Muscle of leg (tissue), 3 donors: ENCODE measurements at regions not wholly inside any gene's neighbourhood (a gene's known extent, or its start where the extent isn't known, plus 50 kb on each side); places are given as distances from the start of the nearest gene placed in this dataset.
"Not testable (repeated sequence)": the region's sequence is repeated elsewhere in the genome, so short reads cannot be mapped to it uniquely, and the experiment has no call there.

Source experiments
- DNase-seq: peaks from one replicate; pipeline ENCODE4 v3.0.0; 2013
- H3K27ac ChIP-seq: one replicate; pipeline ENCODE4 v1.5.1; 2013; ENCODE audit warnings: mild to moderate bottlenecking, low read length, control low read depth
- H3K27me3 ChIP-seq: one replicate; pipeline ENCODE4 v1.6.1; 2013; ENCODE audit warnings: low read length; ENCODE audit not compliant: control insufficient read depth, insufficient read depth
- H3K36me3 ChIP-seq: one replicate; pipeline ENCODE4 v1.6.1; 2013; ENCODE audit warnings: low read length; ENCODE audit not compliant: control insufficient read depth, insufficient read depth
- H3K4me1 ChIP-seq: one replicate; pipeline ENCODE4 v1.6.1; 2013; ENCODE audit warnings: low read length; ENCODE audit not compliant: control insufficient read depth, insufficient read depth
- H3K4me3 ChIP-seq: one replicate; pipeline ENCODE4 v1.5.1; 2013; ENCODE audit warnings: low read length, control low read depth
- H3K9me3 ChIP-seq: replicated peaks from 2 replicates; pipeline ENCODE4 v1.6.1; 2013; ENCODE audit warnings: low read depth, low read length; ENCODE audit not compliant: control insufficient read depth
- WGBS: methylation state at CpG from one replicate; pipeline ENCODE4 v1.1.5; 2013; ENCODE audit warnings: missing lambda C conversion rate; ENCODE audit not compliant: insufficient coverage; 5-methylcytosine and 5-hydroxymethylcytosine counted together

DNA sequence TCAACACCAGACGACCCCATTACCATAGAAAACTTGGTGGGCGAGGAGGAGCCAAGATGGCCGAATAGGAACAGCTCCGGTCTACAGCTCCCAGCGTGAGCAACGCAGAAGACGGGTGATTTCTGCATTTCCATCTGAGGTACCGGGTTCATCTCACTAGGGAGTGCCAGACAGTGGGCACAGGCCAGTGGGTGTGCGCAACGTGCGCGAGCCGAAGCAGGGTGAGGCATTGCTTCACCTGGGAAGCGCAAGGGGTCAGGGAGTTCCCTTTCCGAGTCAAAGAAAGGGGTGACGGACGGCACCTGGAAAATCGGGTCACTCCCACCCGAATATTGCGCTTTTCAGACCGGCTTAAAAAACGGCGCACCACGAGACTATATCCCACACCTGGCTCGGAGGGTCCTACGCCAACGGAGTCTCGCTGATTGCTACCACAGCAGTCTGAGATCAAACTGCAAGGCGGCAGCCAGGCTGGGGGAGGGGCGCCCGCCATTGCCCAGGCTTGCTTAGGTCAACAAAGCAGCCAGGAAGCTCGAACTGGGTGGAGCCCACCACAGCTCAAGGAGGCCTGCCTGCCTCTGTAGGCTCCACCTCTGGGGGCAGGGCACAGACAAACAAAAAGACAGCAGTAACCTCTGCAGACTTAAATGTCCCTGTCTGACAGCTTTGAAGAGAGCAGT lies 2000.1 kb upstream of the CELF4 start:
- DNase-seq, H3K9me3 ChIP-seq, H3K4me3 ChIP-seq, H3K4me1 ChIP-seq, H3K36me3 ChIP-seq, H3K27ac ChIP-seq, H3K27me3 ChIP-seq: not testable (repeated sequence)
- 90% methylated on average over 8 of the region's 32 CpGs for WGBS

DNA sequence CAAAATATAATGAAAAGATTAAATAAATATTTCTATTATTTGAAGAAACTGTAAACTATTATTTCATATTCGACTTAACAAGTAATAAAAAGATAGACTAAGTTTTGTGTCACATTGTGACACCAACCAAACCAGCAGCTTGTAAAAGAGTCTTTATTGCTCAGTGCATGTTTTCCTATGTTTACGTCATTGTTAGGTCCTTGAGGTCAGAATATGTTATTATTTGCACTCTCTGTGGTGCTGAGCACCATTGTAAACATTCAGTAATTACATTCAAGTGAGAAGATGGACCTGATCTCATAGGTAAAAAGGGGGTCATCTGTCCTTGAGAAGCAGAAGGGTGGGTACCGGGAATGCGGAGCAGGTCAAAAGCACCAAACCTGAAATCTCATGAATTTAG lies 1999.1 kb upstream of the CELF4 start:
- no peak for DNase-seq
- H3K36me3 ChIP-seq, result no peaks in the 10 kb centered on the region
- H3K27me3 ChIP-seq, result no peaks in the 10 kb centered on the region

DNA sequence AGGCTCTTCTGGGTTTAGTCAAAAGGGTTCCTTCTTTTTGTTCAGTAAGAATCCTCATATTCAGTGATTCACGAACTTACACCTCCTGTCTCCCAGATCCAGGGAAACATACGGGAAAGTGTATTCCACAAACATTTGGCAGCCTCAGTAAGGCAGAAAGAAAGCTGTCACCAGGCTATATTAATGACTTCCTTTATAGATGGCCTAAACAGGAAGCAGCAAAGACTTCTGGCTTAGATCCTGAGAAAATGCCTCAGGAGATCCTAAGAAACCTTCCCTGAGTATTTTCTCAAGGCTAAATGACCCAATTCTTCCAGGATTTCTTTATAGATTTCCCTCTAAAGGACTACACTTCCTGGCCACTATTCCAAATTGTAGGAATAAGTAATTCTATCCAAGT lies 1995.5 kb upstream of the CELF4 start:
- Histone ChIP-seq H3K27ac (peak overlapping the region; percentile 31), H3K4me3 (no peak overlapping the region), H3K9me3 (no peaks in the 10 kb centered on the region), H3K36me3 (no peaks in the 10 kb centered on the region), H3K4me1 (no peaks in the 10 kb centered on the region), H3K27me3 (no peaks in the 10 kb centered on the region)
- no CpG with 5 or more reads among the region's 2 CpGs for WGBS
- DNase-seq, result peak; percentile 94

More for the DNA sequence above, 1999.1 kb upstream of the CELF4 start:
- WGBS, result 93% methylated on average over 2 of the region's 4 CpGs
- no peaks in the 10 kb centered on the region for H3K4me1 ChIP-seq
- no peak overlapping the region for H3K4me3 ChIP-seq
- H3K27ac ChIP-seq, result no peak overlapping the region
- H3K9me3 ChIP-seq, result no peaks in the 10 kb centered on the region

DNA sequence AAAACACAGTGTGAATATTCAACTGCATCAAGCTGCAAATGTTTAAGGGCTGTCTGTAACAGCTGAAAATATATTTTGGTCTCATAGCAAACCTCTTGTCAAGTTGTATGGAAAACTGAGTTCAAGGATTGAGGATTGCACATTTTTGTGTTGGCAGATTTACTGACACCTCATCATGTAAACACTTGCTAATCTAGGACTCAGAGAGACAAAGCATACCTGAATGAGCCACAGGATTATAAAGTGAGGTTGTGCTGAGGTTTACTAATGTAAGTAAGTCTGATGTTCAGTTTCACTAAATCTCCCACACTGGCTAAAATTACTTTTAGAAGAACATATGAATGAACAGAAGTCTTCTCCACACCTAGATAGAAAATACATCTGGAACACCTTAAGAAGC lies 1993.1 kb upstream of the CELF4 start:
- Histone ChIP-seq H3K9me3 (no peaks in the 10 kb centered on the region), H3K27me3 (no peaks in the 10 kb centered on the region), H3K36me3 (no peaks in the 10 kb centered on the region), H3K4me1 (no peaks in the 10 kb centered on the region), H3K4me3 (no peak overlapping the region), H3K27ac (no peak overlapping the region)
- no peak for DNase-seq

DNA sequence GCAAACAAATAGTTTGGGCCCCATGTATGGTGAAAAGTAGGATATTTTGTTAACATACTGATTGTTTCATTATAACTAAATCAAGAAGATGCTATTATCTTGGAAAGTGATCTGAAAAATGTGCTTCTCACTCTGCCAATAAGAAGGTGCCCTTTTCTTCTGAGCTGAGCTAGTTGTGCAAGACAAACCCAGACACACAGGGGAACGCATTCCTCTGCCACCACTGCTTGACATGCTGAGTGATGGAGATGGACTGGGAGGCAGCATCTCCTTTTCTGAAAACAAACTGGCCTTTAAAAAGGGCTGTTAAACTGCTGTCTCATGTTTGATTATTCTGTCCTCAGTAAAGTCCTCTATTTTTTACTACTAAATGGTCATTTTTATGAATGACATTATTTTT lies 1989.9 kb upstream of the CELF4 start:
- WGBS, result no CpG with 5 or more reads among the region's 1 CpG
- no peak for DNase-seq
- Histone ChIP-seq H3K4me3 (no peak overlapping the region), H3K27me3 (no peaks in the 10 kb centered on the region), H3K4me1 (no peaks in the 10 kb centered on the region), H3K36me3 (no peaks in the 10 kb centered on the region), H3K9me3 (no peaks in the 10 kb centered on the region), H3K27ac (no peak overlapping the region)

DNA sequence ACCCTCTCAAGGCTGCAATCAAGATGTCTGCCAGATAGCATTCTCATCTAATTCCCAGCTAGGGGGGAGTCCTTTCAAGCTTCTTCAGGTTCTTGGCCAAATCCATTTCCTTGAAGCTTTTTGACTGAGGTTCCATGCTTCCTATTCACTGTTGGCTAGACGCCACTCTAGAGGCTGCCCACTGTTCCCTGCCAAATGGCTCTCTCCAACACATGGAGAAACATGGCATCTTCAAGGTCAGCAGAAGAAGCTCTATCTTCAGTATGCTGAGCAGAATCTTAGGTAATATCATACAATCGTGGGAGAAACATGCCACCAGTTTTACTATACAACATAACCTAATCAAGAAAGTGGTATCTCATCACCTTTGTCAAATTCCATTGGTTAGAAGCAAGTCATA lies 1985.1 kb upstream of the CELF4 start:
- Histone ChIP-seq H3K4me1 (no peaks in the 10 kb centered on the region), H3K36me3 (no peaks in the 10 kb centered on the region), H3K27me3 (no peaks in the 10 kb centered on the region), H3K9me3 (no peaks in the 10 kb centered on the region), H3K27ac (no peak overlapping the region), H3K4me3 (no peak overlapping the region)
- no peak for DNase-seq
- WGBS, result no CpG with 5 or more reads among the region's 2 CpGs

DNA sequence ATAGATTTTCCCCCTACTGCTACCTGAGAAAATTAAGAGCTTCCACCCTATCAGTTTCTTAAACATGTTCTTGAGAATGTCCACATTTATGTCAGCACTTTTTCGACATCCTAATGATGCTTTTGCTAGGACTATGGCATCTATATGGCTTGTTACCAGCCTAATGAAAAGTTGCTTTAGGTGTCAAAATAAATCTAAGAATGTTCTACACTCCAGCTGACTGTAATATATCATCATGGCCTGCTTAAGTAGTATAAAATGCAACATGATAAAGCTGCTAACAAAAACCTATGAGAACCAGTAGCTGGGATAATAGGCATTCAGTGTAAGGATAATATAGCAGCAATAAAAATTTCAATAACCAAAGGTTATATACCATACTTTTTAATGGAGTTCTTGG lies 1983.5 kb upstream of the CELF4 start:
- no peaks in the 10 kb centered on the region for H3K27me3 ChIP-seq
- H3K4me1 ChIP-seq, result no peaks in the 10 kb centered on the region
- H3K4me3 ChIP-seq, result no peak overlapping the region
- DNase-seq, result no peak
- H3K36me3 ChIP-seq, result no peaks in the 10 kb centered on the region
- H3K27ac ChIP-seq, result no peak overlapping the region
- no peaks in the 10 kb centered on the region for H3K9me3 ChIP-seq
- no CpG with 5 or more reads among the region's 1 CpG for WGBS

DNA sequence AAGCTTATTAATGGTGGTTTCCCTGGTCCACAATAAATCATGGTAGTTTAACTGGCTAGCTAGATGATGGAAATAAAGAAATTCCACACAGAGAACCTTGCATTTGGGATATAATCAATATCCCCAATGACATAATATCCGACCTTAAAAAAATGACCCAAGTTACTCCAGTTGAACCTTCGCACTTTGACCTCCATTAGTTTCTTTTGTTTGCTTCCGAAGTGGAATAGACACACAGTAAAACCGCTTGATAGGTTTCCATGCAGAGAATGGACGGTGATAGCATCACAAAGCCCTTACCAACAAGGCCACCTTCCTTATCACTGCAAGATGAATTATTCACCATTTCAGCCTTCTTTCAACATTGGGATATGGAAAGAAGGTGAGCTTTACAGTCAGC lies 1966.1 kb upstream of the CELF4 start:
- Histone ChIP-seq H3K4me3 (no peak overlapping the region), H3K9me3 (no peaks in the 10 kb centered on the region), H3K36me3 (no peaks in the 10 kb centered on the region), H3K27ac (no peak overlapping the region), H3K27me3 (no peaks in the 10 kb centered on the region), H3K4me1 (no peaks in the 10 kb centered on the region)
- DNase-seq, result no peak
- 96% methylated on average over 4 of the region's 5 CpGs for WGBS

DNA sequence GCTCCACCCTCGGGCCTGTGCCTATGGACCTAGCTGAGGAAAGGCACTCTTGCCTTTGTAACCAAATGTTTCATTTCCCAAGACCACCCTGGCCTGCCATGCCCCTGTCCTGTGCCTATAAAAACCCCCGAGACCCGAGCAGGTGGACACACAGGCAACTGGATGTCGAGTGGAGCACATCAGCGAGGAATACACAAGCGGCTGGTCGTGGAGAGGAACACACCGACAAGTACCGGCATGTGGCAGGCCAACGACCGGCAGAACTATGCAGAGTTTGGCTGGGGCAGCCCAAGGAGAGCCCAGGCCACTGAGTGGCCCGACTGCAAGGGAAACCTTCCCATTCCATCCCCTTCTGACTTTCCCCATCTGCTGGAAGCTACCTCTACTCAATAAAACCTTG lies 1963.8 kb upstream of the CELF4 start:
- 98% methylated on average over 12 of the region's 12 CpGs for WGBS

DNA sequence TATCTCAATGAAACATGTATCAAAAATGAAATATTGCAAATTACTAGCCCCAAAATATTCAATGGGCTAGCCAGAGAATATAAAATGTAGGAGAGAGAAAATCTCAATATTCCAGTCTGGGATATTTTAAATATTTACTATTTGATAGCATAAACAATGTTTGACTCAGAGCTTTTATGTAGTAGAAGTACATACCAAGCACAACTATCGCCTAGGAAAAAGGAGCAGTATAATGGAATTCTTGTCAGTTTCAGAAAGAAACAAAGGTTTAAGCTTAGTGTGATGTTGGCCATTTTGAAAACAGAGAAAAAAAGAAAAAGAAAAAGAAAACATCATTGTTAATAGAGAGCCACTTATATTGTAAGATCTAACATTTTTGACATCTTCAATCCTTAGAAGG lies 1961.9 kb upstream of the CELF4 start:
- H3K9me3 ChIP-seq, result no peaks in the 10 kb centered on the region
- H3K27ac ChIP-seq, result no peak overlapping the region
- no peak for DNase-seq
- no peak overlapping the region for H3K4me3 ChIP-seq
- no peaks in the 10 kb centered on the region for H3K36me3 ChIP-seq
- H3K4me1 ChIP-seq, result no peaks in the 10 kb centered on the region
- no peaks in the 10 kb centered on the region for H3K27me3 ChIP-seq
- WGBS, result no CpG with 5 or more reads among the region's 1 CpG

More for the DNA sequence above, 1963.8 kb upstream of the CELF4 start:
- H3K4me1 ChIP-seq, result no peaks in the 10 kb centered on the region
- H3K27ac ChIP-seq, result no peak overlapping the region
- no peaks in the 10 kb centered on the region for H3K27me3 ChIP-seq
- DNase-seq, result no peak
- H3K4me3 ChIP-seq, result no peak overlapping the region
- H3K36me3 ChIP-seq, result no peaks in the 10 kb centered on the region
- no peaks in the 10 kb centered on the region for H3K9me3 ChIP-seq

DNA sequence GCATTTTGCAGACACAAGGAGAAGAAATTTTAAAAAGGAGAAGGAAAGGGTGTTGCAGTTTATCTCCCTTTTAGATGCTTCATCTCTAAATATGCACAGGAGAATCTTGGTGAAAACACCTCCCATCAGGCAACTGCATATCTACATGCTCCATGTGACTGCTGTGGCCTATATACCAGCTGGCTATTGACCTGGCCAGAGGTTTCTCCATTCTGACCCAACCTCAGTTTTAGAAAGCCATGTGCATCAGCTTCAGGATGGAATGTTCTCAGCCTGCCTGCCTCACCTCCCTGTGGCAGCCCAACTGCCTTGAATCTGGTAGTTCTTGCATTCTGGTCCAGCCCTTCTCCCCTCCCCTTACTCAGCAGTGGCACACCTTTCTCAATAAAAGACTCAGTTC lies 1958.8 kb upstream of the CELF4 start:
- H3K27me3 ChIP-seq, result no peaks in the 10 kb centered on the region
- no peak for DNase-seq
- no peaks in the 10 kb centered on the region for H3K36me3 ChIP-seq
- no peaks in the 10 kb centered on the region for H3K9me3 ChIP-seq
- H3K4me3 ChIP-seq, result no peak overlapping the region
- H3K4me1 ChIP-seq, result no peaks in the 10 kb centered on the region
- no peak overlapping the region for H3K27ac ChIP-seq
